HG03280 (cell line): ENCODE measurements at regions not wholly inside any gene's neighbourhood (a gene's known extent, or its start where the extent isn't known, plus 50 kb on each side); places are given as distances from the start of the nearest gene placed in this dataset.

Experiments used
- ATAC-seq: cut with Tn5 transposase; IDR thresholded peaks from one replicate; pipeline ENCODE4 v1.9.1; 2021; ENCODE audit warnings: mild to moderate bottlenecking, moderate library complexity; ENCODE audit not compliant: unreplicated experiment

DNA sequence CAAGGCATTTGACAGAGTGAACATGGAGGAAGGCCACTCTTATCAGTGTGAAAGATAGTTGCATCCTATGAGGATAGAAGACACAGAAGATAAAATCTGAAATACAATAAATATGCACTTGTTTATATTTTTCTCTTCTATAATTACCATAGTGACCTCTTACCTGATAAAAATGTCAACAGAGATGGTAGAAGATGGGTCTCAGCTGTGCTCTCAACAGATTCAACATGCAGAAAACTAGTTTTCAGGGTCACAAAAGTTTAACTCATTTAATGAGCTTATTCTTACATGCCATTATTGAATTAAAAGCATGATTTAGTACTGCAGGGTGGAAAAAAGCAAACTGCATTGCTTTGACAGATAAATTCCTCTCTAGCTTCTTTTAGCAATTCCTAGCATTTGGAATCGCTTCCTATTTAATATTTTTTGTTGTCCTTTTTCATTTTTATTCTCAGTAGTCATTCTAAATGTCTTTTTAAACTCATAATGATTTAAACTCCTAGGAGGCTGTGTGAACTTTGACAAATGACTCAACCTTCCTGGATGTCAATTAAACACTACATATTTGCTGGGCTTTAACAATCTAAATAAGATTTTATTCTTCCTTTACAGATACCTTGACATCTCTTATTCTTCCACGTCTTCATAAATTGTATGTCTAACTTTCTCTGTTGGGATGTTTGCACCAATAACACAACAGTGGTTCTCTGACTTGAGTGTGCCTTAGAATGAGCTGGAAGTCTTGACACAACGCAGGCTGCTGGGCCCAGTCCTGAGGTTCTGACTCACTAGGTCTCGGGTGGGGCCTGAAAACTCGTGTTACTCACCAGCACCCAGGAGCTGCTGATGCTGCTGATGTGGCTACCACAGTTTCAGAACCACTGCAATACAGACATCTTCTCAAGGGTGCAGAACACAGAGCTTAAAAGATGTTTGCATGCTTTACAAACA lies 565.5 kb upstream of the IGFBP3 start:
- ATAC-seq: no peak

DNA sequence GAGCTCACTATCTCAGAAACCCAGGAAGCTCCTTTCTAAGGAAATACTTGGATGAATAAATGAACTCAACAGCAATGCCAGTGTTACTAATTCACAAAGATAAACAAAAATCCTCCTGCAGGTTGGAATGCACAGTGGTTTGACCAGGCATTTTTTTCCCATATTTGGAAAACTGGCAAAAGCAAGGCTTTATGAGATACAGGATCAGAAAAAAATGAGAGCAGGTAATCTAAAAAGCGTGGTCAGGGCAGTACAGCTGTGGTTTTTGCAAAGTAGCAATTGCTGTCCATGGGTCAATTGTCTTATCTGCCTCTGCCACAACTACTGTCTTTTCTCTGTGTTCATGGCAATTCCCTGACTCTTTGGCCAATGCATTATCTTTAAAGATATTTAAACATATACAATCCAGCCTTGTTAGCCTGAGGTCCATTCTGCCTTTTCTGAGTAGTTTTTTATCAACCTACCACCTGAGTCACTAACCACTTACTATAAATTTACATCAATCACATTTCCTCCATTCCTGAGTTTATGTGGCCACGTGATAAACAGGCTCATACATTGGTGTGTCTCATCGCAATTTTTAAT lies 564.5 kb upstream of the IGFBP3 start:
- no peak for ATAC-seq

DNA sequence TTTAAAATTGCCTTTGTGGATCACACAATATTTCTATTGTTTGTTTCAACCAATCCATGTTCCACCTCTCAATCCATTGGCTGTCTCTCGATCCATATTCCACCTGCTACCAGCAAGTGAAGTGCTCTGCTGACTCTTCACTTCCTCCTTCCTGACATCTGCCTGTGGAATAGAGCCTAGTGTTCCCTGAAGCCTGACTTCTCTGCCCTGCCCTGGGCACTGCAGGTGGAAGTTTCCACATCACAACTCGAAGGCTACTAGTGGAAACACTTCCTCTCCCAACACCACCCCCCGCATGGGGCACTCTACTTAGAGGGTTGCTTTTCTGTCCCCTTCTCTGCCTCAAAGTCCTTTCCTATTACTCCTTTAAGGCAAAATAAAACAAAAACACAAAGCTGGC lies 563.8 kb upstream of the IGFBP3 start:
- ATAC-seq: no peak

DNA sequence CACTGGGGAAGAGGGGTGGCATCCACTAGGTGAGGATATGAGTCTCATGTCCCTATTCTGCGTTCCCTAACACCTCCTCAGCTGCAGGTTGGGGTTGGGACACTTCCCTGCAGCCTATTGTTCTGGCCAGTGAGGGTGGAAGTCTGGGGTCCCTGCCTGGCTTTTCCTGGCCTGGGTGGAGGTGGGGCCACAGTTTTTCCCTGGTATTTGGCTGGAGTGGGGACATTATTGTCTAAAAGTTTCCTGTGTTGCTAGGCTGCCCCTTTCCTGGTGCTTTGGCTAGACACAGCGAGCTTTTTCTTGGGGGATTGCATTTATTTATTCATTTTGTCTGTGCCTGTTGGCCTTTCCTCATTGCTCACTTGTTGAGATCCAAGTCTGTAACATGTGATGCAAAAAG lies 559.5 kb upstream of the IGFBP3 start:
- no peak for ATAC-seq

DNA sequence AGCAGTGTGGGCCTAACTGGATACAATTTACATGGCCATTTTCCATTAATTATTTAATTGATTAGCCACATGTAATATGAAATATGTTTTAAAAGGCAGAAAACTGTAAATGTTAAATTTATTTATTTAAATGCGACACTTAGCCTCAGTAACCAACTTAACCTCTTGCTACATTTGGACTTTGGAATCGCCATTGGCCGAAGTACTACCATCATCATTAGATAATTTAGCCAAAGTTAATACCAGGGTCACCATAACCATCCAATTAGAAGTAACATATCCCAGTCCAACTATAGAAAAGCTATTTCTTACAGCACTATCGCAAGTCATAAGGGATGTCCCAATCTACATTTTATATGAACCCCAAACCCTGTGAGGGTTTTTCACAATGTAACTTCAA lies 558.6 kb upstream of the IGFBP3 start:
- ATAC-seq: no peak

DNA sequence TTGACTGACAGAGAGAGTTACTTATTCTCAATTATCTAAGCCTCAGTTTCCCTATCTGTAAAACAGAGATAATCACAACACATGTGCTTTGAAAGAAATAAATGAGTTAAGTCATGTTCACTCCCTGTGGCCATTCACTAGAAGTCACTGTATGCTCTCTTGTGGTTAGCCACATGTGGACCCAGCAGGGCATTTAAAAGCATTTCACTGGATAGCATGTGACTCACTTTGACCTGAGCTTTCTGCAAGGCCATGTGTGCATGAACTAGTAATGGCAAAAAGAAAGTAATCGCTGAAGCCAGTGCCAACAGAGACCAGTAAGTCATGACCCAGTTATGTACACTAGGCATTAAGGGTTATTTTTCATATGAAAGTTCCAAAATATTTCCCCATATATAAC lies 557.0 kb upstream of the IGFBP3 start:
- ATAC-seq: no peak

DNA sequence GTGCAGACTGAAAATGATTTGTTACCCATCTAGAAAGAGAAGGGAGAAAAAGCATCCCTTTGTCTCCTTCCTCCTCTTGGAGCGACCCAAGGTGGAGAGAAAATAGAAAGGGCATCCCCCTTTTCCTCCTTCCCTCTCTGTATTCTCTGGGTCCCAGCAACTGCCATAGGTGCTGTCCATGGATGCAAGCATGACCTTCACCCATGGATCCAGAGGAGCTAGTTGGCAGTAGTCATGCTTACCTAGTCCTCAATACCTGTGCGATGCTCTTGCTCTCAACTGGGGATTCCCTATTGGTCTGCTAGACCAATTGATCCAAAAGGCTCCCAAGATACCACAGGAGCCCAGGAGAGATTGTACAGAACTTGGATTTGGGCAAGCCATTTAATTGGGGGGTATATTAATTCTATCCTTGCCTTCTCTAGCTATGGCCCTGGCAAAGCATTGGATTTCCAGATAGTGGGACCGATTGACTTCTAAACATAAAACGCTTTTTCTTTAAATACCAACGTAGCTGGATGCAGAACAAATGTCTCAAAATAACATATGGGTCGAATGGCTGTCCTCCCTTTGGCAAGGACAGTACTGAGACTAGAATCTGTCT lies 547.8 kb upstream of the IGFBP3 start:
- no peak for ATAC-seq

DNA sequence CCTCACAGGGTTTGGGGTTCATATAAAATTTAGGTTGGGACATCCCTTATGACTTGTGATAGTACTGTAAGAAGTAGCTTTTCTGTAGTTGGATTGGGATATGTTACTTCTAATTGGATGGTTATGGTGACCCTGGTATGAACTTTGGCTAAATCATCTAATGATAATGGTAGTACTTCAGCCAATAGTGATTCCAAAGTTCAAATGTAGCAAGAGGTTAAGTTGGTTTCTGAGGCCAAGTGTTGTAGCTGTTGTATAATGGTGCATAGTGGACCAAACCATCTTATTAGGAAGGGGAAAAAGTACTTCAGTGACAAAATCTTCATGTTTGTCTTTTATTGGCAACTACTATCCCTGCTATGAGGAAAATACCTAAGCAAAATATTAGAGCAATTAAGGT lies 542.1 kb upstream of the IGFBP3 start:
- no peak for ATAC-seq

DNA sequence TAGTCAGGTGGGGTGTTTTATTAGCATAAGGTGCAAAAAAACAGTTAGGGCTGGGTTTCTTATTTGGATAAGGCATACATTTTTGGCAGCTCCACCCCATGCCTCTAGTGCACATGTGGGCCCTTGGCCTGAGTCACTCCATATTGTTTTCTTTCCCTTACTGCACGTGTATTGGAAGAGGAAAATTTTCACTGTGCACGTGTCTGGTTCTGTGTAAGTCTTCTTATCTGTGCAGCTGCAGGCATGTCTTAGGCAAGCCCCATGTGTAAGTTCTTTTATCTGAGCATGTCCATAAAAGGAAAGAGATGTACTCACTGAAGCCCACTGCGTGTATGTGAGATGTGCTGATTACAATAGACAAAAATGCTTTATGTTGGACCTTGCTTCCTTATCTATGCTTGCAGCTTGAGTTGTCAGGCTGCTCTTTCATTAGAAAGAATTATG lies 540.3 kb upstream of the IGFBP3 start:
- ATAC-seq: no peak

DNA sequence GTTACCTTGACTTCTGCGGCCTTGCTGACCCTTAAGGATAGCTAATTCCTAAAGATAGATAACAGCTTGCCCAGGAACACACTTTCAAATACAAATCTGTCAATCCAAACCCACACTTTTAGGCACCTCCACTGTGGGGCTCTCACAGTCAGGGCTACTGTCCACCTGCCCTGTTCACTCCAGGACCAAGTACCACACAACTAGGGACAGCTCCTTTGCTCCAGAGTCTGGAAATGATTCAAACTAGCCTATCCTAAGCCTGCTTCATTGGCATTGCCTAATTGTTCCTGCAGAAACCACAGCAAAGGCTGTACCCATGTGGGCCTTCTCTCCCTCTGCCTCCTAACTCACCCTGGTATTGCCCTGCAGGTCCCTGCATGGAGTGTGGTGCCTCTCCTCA lies 538.9 kb upstream of the IGFBP3 start:
- no peak for ATAC-seq

DNA sequence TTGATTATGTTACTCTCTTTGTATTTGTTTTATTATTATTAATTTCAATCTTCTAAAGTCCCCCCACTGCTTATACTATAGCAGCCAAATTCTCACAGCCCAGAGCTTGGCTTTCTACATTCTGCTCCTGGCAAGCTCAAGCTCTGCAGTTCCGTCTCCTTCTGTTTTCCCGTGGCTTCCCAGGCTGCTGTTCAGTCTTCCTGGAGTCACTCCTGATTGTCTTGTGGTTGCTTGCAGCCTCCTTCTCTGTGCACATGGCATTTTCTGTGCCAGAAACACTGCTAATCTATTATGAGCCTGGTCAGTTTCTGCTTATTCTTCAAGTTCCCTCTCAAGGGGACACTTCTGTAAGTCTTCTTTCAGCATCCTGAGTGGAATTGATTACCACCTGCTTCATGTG lies 533.7 kb upstream of the IGFBP3 start:
- ATAC-seq: no peak

DNA sequence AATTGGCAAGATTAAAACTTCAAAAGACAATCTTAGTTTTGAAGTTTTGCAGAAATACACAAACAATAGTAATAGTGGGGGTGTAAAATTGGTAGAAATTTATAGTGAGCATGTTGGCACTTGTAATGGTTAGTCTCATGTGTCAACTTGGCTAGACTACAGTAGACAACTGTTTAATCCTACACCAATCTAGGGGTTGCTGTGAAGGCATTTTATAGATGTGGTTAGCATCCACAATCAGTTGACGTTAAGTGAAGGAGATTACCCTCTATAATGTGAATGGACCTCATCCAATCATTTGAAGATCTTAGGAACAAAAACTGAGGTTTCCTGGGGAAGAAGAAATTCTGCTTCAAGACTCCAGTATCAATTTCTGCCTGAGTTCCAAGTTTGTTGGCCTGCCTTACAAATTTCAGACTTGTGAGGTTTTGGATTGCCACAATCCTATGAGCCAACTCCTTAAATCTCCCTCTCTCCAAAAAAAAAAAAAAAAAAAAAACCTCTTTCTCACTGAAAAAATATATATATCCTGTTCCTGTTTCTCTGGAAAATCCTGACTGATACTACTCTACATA lies 531.6 kb upstream of the IGFBP3 start:
- ATAC-seq: no peak

DNA sequence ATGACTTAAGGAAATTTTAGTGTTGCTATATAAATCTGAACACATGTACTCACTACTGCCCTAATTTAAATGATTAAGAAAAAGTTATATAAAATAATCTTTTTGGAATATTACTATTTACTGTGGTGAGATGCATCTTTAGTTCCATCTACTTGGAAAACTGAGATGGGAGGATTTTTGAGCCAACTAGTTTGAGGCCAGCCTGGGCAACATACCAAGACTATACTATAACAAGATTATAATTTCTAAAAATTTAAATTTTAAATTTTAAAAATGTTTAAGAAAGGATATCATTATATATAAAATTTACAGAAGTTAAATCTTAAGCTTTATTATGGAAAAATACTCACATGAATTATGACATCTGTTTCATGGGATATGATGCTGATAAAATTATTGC lies 530.8 kb upstream of the IGFBP3 start:
- ATAC-seq: no peak

DNA sequence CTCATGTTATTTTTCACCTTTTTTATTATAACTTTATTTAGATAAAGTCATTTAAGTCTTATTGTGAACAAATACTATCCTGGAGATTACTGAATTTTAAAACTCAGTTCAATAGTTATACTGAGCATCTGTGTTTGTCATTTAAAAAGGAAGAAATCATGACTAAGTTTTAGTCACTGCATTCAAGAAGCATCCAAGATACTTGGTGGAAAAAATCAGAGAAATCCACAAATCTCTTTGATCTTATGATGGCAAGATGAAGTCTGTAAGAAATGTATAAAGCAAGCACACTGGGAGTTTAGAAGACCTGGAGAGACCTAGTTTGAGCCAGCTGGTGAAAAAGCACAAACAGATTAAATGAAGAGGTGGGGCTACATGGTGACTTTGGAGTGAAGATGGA lies 529.8 kb upstream of the IGFBP3 start:
- ATAC-seq: no peak

DNA sequence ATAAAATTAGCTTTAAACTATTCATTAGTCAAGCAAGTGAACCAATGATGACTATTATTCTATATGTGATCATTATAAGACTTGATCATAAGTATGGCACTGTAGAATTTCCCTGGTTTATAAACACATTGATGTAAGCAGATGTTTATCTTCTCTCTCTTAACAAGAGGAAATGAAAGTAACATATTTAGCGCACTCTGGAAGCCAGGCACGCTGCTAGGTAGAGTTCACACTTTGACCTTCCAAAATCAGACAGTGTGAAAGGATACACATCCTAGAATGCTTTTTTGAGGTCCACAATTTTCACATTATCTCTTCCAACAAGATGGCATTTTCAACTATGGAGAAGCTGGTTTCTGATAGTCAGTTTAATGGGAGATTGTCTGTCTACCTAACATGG lies 529.4 kb upstream of the IGFBP3 start:
- ATAC-seq: no peak

DNA sequence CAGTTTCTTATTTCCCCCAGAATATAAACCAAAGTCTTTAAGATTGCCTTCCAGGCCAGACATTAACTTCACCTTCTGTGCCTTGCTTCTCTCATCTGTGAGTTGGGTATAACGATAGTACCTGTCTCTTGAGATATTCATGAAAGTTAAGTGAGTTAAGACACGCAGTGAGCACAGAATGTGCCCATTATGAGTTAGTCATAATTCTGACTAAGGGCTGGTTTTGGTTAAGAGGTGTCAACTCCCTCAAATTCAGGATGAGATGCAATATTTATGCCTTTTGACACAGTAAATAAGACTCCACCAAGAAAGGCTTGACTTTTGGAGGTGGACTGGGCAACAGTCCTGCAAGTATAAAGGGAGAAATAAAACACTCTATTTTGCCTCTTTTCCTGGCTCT lies 528.7 kb upstream of the IGFBP3 start:
- no peak for ATAC-seq

DNA sequence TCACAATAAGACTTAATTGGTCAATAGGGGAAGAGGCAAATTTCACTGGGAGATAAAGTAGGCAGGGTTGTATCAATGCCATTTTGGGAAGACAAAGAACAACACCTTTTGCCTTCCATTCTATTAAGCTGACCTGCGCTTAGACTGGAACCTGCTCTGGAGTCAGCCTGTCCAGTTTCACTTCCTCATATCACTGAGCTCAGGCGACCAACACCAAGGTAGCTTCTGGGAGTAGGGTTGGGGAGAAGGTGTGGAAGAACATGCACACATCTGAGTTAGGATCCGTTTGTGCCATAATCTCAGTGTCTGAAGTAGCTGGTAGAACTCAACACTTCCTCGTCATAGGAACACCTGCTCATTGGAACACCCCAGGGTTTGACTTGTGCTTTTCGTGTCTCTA lies 527.4 kb upstream of the IGFBP3 start:
- no peak for ATAC-seq

DNA sequence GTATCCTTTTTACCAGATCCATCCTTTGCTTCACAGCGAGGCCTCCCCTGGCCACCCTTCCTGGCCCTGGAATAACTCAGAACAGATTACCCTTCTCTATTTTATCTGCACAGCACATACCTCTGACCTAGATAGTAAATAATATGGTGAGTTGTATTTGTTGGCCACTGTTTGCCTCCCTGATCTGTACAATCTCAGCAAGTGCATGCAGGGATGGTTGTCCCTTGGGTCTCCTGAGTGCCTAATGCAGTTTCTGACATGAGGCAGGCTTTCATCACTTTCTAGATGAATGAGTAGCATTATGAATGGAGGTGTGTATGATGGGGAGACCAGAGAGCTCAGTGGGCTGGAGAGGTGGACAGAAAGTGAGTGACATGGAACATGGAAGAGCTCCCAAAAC lies 525.1 kb upstream of the IGFBP3 start:
- ATAC-seq: no peak

DNA sequence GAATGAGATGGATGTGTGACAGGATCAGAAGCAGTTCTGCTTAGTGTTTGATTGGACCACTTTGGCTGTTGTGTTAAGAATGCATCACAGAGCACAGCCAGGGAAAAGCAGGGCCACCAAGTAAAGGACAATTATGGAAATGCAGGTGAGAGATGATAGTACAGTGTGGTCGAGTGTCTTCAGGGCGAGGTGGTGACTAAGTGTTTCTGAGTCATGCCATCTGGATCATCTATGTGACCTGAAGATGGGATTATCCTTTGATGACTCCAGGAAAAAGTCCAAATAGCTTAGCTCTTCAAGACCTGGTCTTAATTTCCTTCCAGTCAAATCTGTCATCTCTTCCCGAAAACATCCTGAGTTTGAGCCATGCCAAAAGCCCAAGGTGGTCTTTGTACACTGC lies 523.2 kb upstream of the IGFBP3 start:
- ATAC-seq: no peak

DNA sequence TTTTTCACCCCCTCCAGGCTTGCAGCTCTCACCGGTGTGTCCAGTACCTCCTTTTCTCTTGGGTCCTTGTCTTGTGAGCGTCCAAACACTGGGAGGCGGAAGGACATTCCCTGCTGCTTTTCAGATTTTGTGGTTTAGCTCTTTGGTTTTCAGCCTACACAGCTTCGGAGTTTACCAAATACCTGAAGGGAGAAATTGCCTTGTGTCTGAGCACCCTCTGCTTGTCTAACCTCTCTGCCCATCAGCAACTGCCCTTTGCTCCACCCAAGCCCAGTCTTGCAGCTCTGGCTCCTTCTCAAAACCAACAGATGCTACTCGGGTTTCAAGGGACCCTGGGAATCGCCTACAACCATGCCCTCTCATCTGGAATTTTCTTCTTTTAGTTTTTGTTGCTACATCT lies 519.1 kb upstream of the IGFBP3 start:
- no peak for ATAC-seq

DNA sequence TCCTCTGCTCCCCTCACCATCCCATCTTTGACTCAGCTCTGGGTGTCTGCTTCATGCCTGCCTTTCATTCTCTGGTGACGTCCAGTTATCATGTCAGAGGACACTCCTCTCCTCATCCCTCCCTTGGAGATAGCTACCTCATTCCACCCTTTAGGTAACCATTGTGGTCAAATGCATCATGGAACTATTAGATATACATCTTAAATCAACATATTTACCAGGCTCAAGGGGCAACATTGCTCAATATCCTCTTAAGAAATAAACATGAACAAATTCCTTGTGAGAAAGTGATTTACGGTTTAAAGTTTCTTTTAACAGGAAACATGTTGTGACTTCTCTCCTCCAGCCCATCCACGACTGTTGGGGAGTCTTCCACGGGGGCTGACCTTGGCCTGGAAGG lies 511.6 kb upstream of the IGFBP3 start:
- ATAC-seq: no peak

DNA sequence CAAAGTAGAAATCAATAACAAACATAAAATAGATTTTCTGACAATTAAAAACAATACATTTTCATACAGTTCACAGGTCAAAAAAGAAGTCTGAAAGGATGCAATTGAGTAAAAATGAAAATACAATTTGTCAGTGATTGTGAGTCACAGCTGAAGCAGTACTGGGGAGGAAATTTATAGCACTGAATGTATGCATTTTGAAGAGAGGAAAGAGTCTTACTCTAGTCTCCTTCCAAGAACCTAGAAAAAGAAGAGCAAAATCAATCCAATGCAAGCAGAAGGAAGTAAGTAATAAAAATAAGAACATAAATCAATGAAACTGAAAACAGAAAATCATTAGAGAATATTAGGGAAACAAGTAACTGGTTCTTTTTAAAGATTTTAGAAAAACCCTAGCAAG lies 507.2 kb upstream of the IGFBP3 start:
- no peak for ATAC-seq
